MM.1S (cell line): ENCODE measurements at regions not wholly inside any gene's neighbourhood (a gene's known extent, or its start where the extent isn't known, plus 50 kb on each side); places are given as distances from the start of the nearest gene placed in this dataset.
"Not testable (repeated sequence)": the region's sequence is repeated elsewhere in the genome, so short reads cannot be mapped to it uniquely, and the experiment has no call there.

ENCODE experiments used
- DNase-seq: peaks from one replicate; pipeline ENCODE4 v3.0.0-alpha.2; 2015
- H2AFZ ChIP-seq: fragments of 300-600 bp; sonication (generic); 2 replicates; pipeline ENCODE4 v1.6.0; 2016; ENCODE audit warnings: antibody characterized with exemption, low read length
- H3F3A ChIP-seq: fragments of 300-600 bp; sonication (generic); 2 replicates; pipeline ENCODE4 v1.6.1; 2016; ENCODE audit warnings: mild to moderate bottlenecking, antibody characterized with exemption, low read length, moderate library complexity, mixed read lengths; ENCODE audit not compliant: insufficient read depth
- H3K27ac ChIP-seq: fragments of 300-600 bp; sonication (generic); 2 replicates; pipeline ENCODE4 v1.5.1; 2016; ENCODE audit warnings: mild to moderate bottlenecking, low read length
- H3K27me3 ChIP-seq: fragments of 300-600 bp; sonication (generic); replicated peaks from 2 replicates; pipeline ENCODE4 v1.6.0; 2016; ENCODE audit warnings: low read length; ENCODE audit not compliant: insufficient read depth
- H3K36me3 ChIP-seq: fragments of 300-600 bp; sonication (generic); replicated peaks from 2 replicates; pipeline ENCODE4 v1.6.1; 2016; ENCODE audit warnings: mild to moderate bottlenecking, low read length, mixed read lengths; ENCODE audit not compliant: insufficient read depth
- H3K4me1 ChIP-seq: fragments of 300-600 bp; sonication (generic); 2 replicates; pipeline ENCODE4 v1.6.1; 2016; ENCODE audit warnings: low read length, mixed read lengths
- H3K4me2 ChIP-seq: fragments of 300-600 bp; sonication (generic); 2 replicates; pipeline ENCODE4 v1.6.0; 2016; ENCODE audit warnings: low read depth, low read length
- H3K4me3 ChIP-seq: fragments of 300-600 bp; sonication (generic); 2 replicates; pipeline ENCODE4 v1.5.1; 2016; ENCODE audit warnings: low read length, mixed read lengths
- H3K79me2 ChIP-seq: fragments of 300-600 bp; sonication (generic); 2 replicates; pipeline ENCODE4 v1.6.1; 2016; ENCODE audit warnings: mixed run types, low read length, mixed read lengths
- H3K9ac ChIP-seq: fragments of 300-600 bp; sonication (generic); 2 replicates; pipeline ENCODE4 v1.6.1; 2016; ENCODE audit warnings: low read length, mixed read lengths
- H3K9me2 ChIP-seq: fragments of 300-600 bp; sonication (generic); replicated peaks from 2 replicates; pipeline ENCODE4 v1.6.1; 2016; ENCODE audit warnings: mild to moderate bottlenecking, low read length, mixed read lengths; ENCODE audit not compliant: insufficient read depth
- H3K9me3 ChIP-seq: fragments of 300-600 bp; sonication (generic); replicated peaks from 2 replicates; pipeline ENCODE4 v1.6.1; 2016; ENCODE audit warnings: mild to moderate bottlenecking, low read length, mixed read lengths; ENCODE audit not compliant: insufficient read depth
- H4K20me1 ChIP-seq: fragments of 300-600 bp; sonication (generic); 2 replicates; pipeline ENCODE4 v1.6.1; 2016; ENCODE audit warnings: mild to moderate bottlenecking, low read length, moderate library complexity, mixed read lengths; ENCODE audit not compliant: insufficient read depth
- EZH2 ChIP-seq: fragments of 300-600 bp; sonication (generic); optimal IDR thresholded peaks from 2 replicates; pipeline ENCODE3; 2017; ENCODE audit warnings: low read depth, mild to moderate bottlenecking, antibody characterized with exemption, low read length, mixed read lengths
- EZH2phosphoT487 ChIP-seq: fragments of 300-600 bp; sonication (generic); IDR thresholded peaks from 2 replicates; pipeline ENCODE4 v1.6.1; 2018; ENCODE audit warnings: antibody characterized with exemption, low read length
- TF ChIP-seq, protein P1 (sequence below): fragments of 300-600 bp; sonication (generic); IDR thresholded peaks from 2 replicates; pipeline ENCODE4 v1.5.1; 2016; ENCODE audit warnings: antibody characterized with exemption, low read length, mixed read lengths

- no peak overlapping the region for H3K27ac ChIP-seq
- H4K20me1 ChIP-seq, result no peaks in the 10 kb centered on the region
- H3F3A ChIP-seq, result no peaks in the 10 kb centered on the region
- no peaks in the 10 kb centered on the region for H3K9me3 ChIP-seq
- H3K9ac ChIP-seq, result no peak overlapping the region
- H3K4me3 ChIP-seq, result no peak overlapping the region
- no peaks in the 10 kb centered on the region; the same call in 1 of the 2 replicates for H3K9me2 ChIP-seq
- no peak overlapping the region for H2AFZ ChIP-seq
- H3K4me1 ChIP-seq, result no peaks in the 10 kb centered on the region
- H3K4me2 ChIP-seq, result no peak overlapping the region
- no peaks in the 10 kb centered on the region for H3K36me3 ChIP-seq
- no peak for DNase-seq
- no peaks in the 10 kb centered on the region for H3K79me2 ChIP-seq
- no peaks in the 10 kb centered on the region for H3K27me3 ChIP-seq
- TF ChIP-seq EZH2, result no peak
- TF ChIP-seq EZH2phosphoT487, result no peak
- TF ChIP-seq, protein P1, sequence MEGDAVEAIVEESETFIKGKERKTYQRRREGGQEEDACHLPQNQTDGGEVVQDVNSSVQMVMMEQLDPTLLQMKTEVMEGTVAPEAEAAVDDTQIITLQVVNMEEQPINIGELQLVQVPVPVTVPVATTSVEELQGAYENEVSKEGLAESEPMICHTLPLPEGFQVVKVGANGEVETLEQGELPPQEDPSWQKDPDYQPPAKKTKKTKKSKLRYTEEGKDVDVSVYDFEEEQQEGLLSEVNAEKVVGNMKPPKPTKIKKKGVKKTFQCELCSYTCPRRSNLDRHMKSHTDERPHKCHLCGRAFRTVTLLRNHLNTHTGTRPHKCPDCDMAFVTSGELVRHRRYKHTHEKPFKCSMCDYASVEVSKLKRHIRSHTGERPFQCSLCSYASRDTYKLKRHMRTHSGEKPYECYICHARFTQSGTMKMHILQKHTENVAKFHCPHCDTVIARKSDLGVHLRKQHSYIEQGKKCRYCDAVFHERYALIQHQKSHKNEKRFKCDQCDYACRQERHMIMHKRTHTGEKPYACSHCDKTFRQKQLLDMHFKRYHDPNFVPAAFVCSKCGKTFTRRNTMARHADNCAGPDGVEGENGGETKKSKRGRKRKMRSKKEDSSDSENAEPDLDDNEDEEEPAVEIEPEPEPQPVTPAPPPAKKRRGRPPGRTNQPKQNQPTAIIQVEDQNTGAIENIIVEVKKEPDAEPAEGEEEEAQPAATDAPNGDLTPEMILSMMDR, result no peak
These were observed 1674.1 kb upstream of the B3GALT2 start for GRCh38 chr1:194860248-194861201.

GRCh38 chr1:194859481-194860154 lies 1673.2 kb upstream of the B3GALT2 start:
- not testable (repeated sequence) for H3K79me2 ChIP-seq, H3K4me2 ChIP-seq

GRCh38 chr1:194858811-194859480 lies 1672.5 kb upstream of the B3GALT2 start:
- H3K9me3 ChIP-seq, H3K79me2 ChIP-seq, H3K9ac ChIP-seq, H3K4me2 ChIP-seq, H3K4me1 ChIP-seq, H3K36me3 ChIP-seq, H3F3A ChIP-seq, H3K27me3 ChIP-seq, H2AFZ ChIP-seq, H4K20me1 ChIP-seq, H3K27ac ChIP-seq, H3K9me2 ChIP-seq, H3K4me3 ChIP-seq, DNase-seq: not testable (repeated sequence)

More at GRCh38 chr1:194859481-194860154, 1673.2 kb upstream of the B3GALT2 start:
- H2AFZ ChIP-seq, H3F3A ChIP-seq, H3K9me3 ChIP-seq, H4K20me1 ChIP-seq, H3K27me3 ChIP-seq, H3K9me2 ChIP-seq, H3K4me3 ChIP-seq, H3K4me1 ChIP-seq, H3K27ac ChIP-seq, H3K36me3 ChIP-seq, DNase-seq, H3K9ac ChIP-seq: not testable (repeated sequence)

GRCh38 chr1:194857413-194857812 lies 1671.0 kb upstream of the B3GALT2 start:
- H3K4me2 ChIP-seq, result no peak overlapping the region
- no peaks in the 10 kb centered on the region for H4K20me1 ChIP-seq
- H2AFZ ChIP-seq, result no peak overlapping the region
- H3K9me2 ChIP-seq, result no peaks in the 10 kb centered on the region; the same call in 1 of the 2 replicates
- peaks cover 8% of the 10 kb centered on the region for H3K4me1 ChIP-seq
- no peaks in the 10 kb centered on the region for H3K27me3 ChIP-seq
- H3K27ac ChIP-seq, result no peak overlapping the region
- no peak for DNase-seq
- no peaks in the 10 kb centered on the region for H3K36me3 ChIP-seq
- H3K9me3 ChIP-seq, result no peaks in the 10 kb centered on the region
- H3K4me3 ChIP-seq, result no peak overlapping the region
- no peak overlapping the region for H3K9ac ChIP-seq
- H3F3A ChIP-seq, result peaks cover 5% of the 10 kb centered on the region
- H3K79me2 ChIP-seq, result no peaks in the 10 kb centered on the region
- TF ChIP-seq EZH2 (no peak), EZH2phosphoT487 (no peak)
- TF ChIP-seq, protein P1, result no peak
